Muscle of leg (tissue), 3 donors: ENCODE measurements at regions not wholly inside any gene's neighbourhood (a gene's known extent, or its start where the extent isn't known, plus 50 kb on each side); places are given as distances from the start of the nearest gene placed in this dataset.

Experiments
- DNase-seq: peaks from one replicate; pipeline ENCODE4 v3.0.0; 2013
- H3K27ac ChIP-seq: one replicate; pipeline ENCODE4 v1.5.1; 2013; ENCODE audit warnings: mild to moderate bottlenecking, low read length, control low read depth
- H3K27me3 ChIP-seq: one replicate; pipeline ENCODE4 v1.6.1; 2013; ENCODE audit warnings: low read length; ENCODE audit not compliant: control insufficient read depth, insufficient read depth
- H3K36me3 ChIP-seq: one replicate; pipeline ENCODE4 v1.6.1; 2013; ENCODE audit warnings: low read length; ENCODE audit not compliant: control insufficient read depth, insufficient read depth
- H3K4me1 ChIP-seq: one replicate; pipeline ENCODE4 v1.6.1; 2013; ENCODE audit warnings: low read length; ENCODE audit not compliant: control insufficient read depth, insufficient read depth
- H3K4me3 ChIP-seq: one replicate; pipeline ENCODE4 v1.5.1; 2013; ENCODE audit warnings: low read length, control low read depth
- H3K9me3 ChIP-seq: replicated peaks from 2 replicates; pipeline ENCODE4 v1.6.1; 2013; ENCODE audit warnings: low read depth, low read length; ENCODE audit not compliant: control insufficient read depth
- WGBS: methylation state at CpG from one replicate; pipeline ENCODE4 v1.1.5; 2013; ENCODE audit warnings: missing lambda C conversion rate; ENCODE audit not compliant: insufficient coverage; 5-methylcytosine and 5-hydroxymethylcytosine counted together

DNA sequence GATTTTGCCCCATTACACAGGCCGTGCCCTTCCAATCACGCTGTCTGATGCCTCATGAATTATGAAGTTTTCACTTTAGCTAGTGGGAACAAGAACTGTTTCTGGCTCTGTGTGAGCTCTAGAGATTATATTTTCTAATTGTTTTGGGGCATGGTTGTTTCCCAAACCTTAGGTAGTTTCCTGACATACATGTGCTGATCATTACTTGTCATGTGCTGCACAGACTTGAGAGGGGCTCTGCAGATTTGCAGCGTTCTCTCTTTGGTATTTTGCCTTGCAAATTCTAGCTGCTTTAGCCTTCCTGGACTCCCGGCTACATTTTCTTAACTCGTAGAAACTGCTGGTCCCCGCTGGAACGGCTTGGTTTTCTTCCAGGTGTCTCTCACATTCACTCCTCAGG is 142.1 kb upstream of the IVNS1ABP start:
- DNase-seq: no peak
- H3K4me3 ChIP-seq: no peak overlapping the region
- 67% methylated on average over 4 of the region's 7 CpGs for WGBS
- no peaks in the 10 kb centered on the region for H3K36me3 ChIP-seq
- H3K9me3 ChIP-seq: no peaks in the 10 kb centered on the region
- no peaks in the 10 kb centered on the region for H3K27me3 ChIP-seq
- no peak overlapping the region for H3K27ac ChIP-seq
- H3K4me1 ChIP-seq: no peaks in the 10 kb centered on the region

DNA sequence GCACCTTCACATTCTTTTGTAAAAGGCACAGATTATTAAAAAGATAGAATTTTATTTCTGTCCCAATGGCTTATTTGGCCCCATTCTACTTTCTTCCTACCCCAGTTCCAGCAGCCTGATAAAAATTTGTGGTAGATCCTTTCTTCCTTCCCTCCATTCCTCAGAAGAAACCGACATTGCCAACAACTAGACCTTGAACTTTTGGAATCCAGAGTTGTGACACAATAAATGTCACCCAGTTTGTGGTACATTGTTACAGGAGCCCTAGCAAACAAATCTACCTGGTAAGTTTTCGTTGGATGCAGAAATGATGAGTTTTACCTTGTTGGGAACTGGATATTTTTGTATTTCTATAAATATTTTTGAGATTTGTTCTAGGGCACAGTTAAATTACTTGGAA is 141.6 kb upstream of the IVNS1ABP start:
- Histone ChIP-seq H3K9me3 (no peaks in the 10 kb centered on the region), H3K4me3 (no peak overlapping the region), H3K4me1 (no peaks in the 10 kb centered on the region), H3K36me3 (no peaks in the 10 kb centered on the region), H3K27me3 (no peaks in the 10 kb centered on the region), H3K27ac (no peak overlapping the region)
- no CpG with 5 or more reads among the region's 2 CpGs for WGBS
- DNase-seq: no peak

DNA sequence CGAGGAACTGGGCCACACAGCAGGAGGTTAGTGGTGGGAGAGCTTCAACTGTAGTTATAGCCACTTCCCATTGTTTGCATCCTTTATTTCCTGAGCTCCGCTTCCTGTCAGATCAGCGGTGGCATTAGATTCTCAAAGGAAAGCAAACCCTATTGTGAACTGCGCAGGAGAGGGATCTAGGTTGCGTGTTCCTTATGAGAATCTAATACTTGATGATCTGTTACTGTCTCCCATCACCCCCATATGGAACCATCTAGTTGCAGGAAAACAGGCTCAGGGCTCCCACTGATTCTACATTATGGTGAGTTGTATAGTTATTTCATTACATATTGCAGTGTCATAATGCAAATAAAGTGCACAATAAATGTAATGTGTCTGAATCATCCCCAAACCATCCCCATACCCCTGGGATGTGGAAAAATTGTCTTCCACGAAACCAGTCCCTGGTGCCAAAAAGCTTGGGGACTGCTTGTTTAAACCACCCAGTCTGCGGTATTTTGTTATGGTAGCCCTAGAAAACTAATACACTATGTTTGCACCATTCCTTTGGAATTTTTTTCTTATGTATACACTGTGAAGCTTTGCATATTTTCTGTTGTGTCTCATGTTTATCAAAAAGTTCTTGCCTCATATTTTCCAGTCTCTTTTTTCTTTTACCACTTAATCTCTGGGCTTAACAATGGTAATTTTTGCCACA is 136.6 kb upstream of the IVNS1ABP start:
- H3K9me3 ChIP-seq: no peaks in the 10 kb centered on the region
- no peaks in the 10 kb centered on the region for H3K27me3 ChIP-seq
- WGBS: no CpG with 5 or more reads among the region's 7 CpGs
- no peak overlapping the region for H3K4me3 ChIP-seq
- H3K4me1 ChIP-seq: no peaks in the 10 kb centered on the region
- DNase-seq: no peak
- no peaks in the 10 kb centered on the region for H3K36me3 ChIP-seq
- H3K27ac ChIP-seq: no peak overlapping the region

DNA sequence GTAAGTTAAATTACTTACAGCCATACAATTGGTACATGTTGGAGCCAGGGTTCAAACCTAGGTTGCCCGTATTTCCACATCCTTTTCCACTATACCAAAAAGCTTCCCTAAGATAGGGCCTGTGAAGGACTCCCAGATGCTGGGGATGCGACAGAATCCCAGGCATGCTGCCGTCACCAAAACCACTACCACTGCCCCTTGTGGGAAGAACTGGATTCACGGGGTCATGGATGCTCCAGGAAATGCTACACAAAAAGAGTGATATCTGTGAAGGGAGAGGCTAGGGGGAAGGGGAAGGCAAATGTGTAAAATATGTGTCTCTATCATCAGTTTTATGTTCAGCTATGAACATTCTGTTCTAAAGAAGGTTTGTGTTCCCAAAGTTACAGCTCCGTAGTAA is 133.9 kb upstream of the IVNS1ABP start:
- Histone ChIP-seq H3K9me3 (no peaks in the 10 kb centered on the region), H3K4me3 (no peak overlapping the region), H3K27ac (no peak overlapping the region), H3K27me3 (no peaks in the 10 kb centered on the region), H3K4me1 (no peaks in the 10 kb centered on the region), H3K36me3 (no peaks in the 10 kb centered on the region)
- 100% methylated on average over 1 of the region's 5 CpGs for WGBS
- no peak for DNase-seq

DNA sequence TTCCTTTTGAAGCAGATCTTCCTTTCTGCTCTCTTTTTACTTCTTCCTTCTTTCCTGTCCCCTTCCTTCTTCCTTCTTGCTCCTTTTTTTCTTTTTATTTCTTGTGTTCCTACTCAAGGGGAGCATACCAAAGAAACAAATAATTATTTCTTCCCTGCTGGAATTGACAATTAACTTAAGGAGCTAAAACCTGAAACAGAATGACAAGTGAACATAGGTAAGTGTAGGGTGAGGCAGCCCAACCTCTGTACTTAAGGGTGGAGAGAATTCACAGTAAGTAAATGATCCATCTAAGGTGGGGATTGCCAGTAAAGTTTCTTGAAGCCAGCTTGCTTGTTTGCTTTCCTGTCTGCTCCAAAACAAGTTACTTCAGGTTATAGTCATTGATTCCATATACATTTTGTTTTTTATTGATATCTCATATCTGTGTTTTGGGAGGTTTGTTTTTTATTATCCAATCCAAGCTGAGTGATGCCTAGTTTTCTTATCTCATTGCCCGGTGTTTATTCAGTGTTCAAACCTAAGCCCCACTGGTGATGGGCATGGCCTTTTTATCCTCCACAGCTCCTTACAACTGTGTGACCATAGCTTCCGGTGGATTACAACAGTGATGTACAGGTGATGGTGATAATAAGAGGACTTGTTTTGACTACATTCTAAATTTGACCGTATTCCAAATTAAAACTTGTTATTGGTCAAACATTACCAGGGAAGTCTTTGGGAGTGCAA is 133.2 kb upstream of the IVNS1ABP start:
- Histone ChIP-seq H3K27me3 (no peaks in the 10 kb centered on the region), H3K4me3 (no peak overlapping the region), H3K9me3 (no peaks in the 10 kb centered on the region), H3K4me1 (no peaks in the 10 kb centered on the region), H3K36me3 (no peaks in the 10 kb centered on the region), H3K27ac (no peak overlapping the region)
- no peak for DNase-seq
- no CpG with 5 or more reads among the region's 3 CpGs for WGBS

DNA sequence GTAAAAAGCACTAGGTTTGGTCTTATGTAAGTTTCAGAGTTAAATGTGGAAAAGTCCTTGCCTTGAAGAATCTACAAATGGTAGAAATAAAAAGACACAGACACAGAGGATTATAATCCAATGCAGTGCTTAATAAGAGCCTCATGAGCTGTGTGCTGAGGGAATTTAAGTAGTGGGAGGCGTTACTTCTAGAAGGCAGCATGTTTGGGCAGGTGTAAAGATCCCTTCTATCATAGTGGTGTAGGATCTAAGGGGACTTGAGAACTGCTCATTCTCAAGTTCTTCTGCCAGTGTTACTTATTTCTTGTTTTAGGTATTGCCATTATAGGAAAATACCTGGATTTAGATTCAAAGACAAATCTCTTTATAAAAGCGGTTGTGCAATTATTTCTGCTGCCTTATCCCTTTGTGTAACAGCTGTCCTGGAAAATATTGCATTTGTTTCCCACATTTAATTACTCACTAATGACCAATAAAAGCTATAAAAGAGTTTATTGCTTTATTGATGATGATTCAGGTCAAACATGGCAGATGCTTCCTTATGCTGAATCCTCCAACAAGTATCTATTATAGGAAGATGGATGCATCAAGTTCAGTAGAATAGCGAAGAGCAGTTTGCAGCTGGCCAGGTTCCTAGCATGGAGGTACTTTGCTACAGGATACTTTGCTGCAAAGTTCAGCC is 132.5 kb upstream of the IVNS1ABP start:
- no peaks in the 10 kb centered on the region for H3K27me3 ChIP-seq
- no peaks in the 10 kb centered on the region for H3K9me3 ChIP-seq
- no peak overlapping the region for H3K4me3 ChIP-seq
- H3K27ac ChIP-seq: no peak overlapping the region
- H3K36me3 ChIP-seq: no peaks in the 10 kb centered on the region
- no peaks in the 10 kb centered on the region for H3K4me1 ChIP-seq
- no CpG with 5 or more reads among the region's 3 CpGs for WGBS
- no peak for DNase-seq

DNA sequence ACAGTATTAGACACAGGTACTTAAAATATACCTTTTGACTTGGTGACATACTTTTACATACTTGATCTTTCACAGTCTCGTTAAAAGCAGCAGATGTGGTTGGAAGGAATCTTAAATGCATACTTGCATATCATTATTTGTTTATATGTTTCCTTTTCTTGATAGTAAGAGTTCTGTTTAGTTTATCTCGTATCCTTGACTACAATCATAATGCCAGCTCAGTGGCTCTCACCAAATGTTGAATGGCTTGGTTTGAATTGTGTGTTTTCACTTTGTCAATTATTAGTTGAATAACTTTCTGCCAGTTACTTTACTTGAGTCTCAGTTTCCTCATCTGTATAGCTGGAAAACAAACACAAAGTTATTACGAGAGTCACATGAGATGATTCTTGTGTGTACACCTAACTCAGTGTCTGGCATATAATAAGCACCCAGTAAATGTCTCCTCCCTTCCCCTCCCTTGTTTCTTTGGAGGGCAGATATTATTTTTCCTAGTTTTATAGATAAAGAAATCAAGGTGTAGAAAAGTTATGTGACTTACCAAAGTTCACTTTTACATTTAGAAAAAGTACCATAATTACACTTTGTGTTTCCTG is 131.6 kb upstream of the IVNS1ABP start:
- no peaks in the 10 kb centered on the region for H3K36me3 ChIP-seq
- no peaks in the 10 kb centered on the region for H3K4me1 ChIP-seq
- no peak for DNase-seq
- H3K9me3 ChIP-seq: no peaks in the 10 kb centered on the region
- no peaks in the 10 kb centered on the region for H3K27me3 ChIP-seq
- no peak overlapping the region for H3K27ac ChIP-seq
- no peak overlapping the region for H3K4me3 ChIP-seq
- no CpG with 5 or more reads among the region's 3 CpGs for WGBS

DNA sequence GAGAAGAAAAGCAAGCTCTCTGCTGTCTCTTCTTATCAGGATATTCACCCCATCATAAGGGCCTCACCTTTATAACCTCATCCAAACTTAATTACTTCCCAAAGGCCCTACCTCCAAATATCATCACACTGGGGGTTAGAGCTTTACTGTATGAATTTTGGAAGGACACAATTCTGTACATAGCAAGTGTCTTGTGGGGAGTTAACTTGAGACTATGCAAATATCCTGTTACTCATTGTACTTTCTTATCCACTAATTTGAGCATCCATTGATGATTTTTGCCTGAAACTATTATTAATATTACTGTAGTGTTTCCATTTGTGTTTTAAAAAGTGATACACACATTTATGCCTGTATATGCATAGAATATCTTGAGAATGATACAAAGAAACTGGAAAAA is 129.1 kb upstream of the IVNS1ABP start:
- peaks cover 3% of the 10 kb centered on the region for H3K4me1 ChIP-seq
- H3K27ac ChIP-seq: no peak overlapping the region
- no peaks in the 10 kb centered on the region for H3K9me3 ChIP-seq
- no peak for DNase-seq
- no peaks in the 10 kb centered on the region for H3K27me3 ChIP-seq
- H3K4me3 ChIP-seq: no peak overlapping the region
- H3K36me3 ChIP-seq: no peaks in the 10 kb centered on the region

DNA sequence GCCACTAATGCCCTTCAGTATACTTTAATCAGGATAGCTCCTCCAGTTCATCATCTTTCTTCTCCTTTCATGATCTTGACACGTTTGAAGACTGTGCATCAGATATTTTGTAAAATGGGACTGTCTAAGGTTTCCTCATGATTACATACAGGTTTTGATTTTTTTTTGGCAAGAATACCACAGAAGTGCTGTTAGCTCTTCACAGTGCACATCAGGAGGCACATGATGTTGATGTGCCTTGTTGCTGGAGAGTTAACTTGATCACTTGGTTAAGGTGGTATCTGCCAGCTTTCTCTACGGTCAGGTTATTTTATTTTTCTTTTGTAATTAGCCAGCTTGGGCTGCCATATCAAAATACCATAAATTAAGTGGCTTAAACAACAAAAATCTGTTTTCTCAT is 128.6 kb upstream of the IVNS1ABP start:
- Histone ChIP-seq H3K27ac (no peak overlapping the region), H3K9me3 (no peaks in the 10 kb centered on the region), H3K4me3 (no peak overlapping the region), H3K36me3 (no peaks in the 10 kb centered on the region), H3K4me1 (peaks cover 3% of the 10 kb centered on the region), H3K27me3 (no peaks in the 10 kb centered on the region)
- no peak for DNase-seq
- WGBS: no CpG with 5 or more reads among the region's 2 CpGs

DNA sequence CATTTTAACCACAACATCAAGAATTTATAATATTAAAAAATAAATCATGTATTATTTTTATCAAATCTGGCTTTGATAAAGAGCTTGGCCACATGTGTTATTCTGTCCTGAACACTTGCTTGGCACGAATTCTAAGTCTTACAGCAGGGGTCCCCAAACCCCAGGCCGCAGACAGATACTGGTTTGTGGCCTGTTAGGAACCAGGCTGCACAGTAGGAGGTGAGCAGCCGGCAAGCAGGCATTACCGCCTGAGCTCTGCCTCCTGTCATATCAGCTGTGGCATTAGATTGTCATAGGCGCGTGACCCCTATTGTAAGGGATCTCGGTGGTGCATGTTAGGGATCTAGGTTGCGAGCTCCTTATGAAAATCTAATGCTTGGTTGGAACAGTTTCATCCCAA is 127.6 kb upstream of the IVNS1ABP start:
- Histone ChIP-seq H3K9me3 (no peaks in the 10 kb centered on the region), H3K27me3 (no peaks in the 10 kb centered on the region), H3K4me1 (peaks cover 3% of the 10 kb centered on the region), H3K36me3 (no peaks in the 10 kb centered on the region), H3K27ac (no peak overlapping the region), H3K4me3 (no peak overlapping the region)
- WGBS: 33% methylated on average over 1 of the region's 8 CpGs
- no peak for DNase-seq
